ENCODE measurements at regions not wholly inside any gene's neighbourhood (a gene's known extent, or its start where the extent isn't known, plus 50 kb on each side); places are given as distances from the start of the nearest gene placed in this dataset.

DNA sequence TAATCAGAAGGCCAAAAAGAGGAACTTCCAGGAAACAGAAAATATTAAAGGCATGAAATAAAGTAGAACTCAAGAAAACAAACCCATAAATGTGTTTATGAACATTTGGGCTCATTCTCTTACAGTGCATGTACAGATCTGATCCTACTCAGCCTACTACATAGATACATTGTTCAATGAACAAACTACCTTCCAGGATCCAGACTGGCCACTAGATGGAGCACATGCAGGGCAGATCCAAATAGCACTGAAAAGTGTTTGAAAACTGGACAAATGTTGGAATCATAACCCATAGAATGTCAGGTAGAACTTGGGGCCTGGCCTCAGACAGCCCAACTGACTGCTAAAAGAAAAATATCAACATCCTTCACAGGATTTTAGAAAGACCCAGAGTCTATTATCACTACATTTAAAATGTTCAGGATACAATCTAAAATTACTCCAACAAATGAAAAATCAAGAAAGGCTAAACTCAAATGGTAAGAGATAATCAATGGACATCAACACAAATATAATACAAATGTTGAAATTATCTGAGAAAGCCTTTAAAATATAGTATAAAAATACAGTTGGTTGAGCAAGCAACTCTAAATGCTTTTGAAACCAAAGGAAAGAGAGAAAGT is 122.4 kb upstream of the NUDT7 start:
- TF ChIP-seq, protein P1, sequence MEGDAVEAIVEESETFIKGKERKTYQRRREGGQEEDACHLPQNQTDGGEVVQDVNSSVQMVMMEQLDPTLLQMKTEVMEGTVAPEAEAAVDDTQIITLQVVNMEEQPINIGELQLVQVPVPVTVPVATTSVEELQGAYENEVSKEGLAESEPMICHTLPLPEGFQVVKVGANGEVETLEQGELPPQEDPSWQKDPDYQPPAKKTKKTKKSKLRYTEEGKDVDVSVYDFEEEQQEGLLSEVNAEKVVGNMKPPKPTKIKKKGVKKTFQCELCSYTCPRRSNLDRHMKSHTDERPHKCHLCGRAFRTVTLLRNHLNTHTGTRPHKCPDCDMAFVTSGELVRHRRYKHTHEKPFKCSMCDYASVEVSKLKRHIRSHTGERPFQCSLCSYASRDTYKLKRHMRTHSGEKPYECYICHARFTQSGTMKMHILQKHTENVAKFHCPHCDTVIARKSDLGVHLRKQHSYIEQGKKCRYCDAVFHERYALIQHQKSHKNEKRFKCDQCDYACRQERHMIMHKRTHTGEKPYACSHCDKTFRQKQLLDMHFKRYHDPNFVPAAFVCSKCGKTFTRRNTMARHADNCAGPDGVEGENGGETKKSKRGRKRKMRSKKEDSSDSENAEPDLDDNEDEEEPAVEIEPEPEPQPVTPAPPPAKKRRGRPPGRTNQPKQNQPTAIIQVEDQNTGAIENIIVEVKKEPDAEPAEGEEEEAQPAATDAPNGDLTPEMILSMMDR (IDR thresholded peaks at IDR 0.05; ENCODE audit: extremely low read depth in 1 of 2, insufficient read depth in 1 of 2, low read depth in 1 of 2, low read length in 2 of 2), result peak; percentile 81 to 94
- no peak for TF ChIP-seq POLR2A (IDR thresholded peaks at IDR 0.05; ENCODE audit: low read depth, low read length)

Data from endothelial cell of umbilical vein (primary cell).